SH-SY5Y (cell line): ENCODE measurements at regions not wholly inside any gene's neighbourhood (a gene's known extent, or its start where the extent isn't known, plus 50 kb on each side); places are given as distances from the start of the nearest gene placed in this dataset.

Source experiments
- GATA2 ChIP-seq: IDR thresholded peaks from 2 replicates; pipeline ENCODE4 v1.6.1; 2011; ENCODE audit warnings: mild to moderate bottlenecking, low read depth, low read length
- GATA3 ChIP-seq: IDR thresholded peaks from 2 replicates; pipeline ENCODE4 v1.6.1; 2011; ENCODE audit warnings: low read depth, mild to moderate bottlenecking, low read length, moderate library complexity

- TF ChIP-seq GATA2 (no peak), GATA3 (no peak)
Observed at GRCh38 chr13:110044551-110045111, 258.2 kb upstream of the IRS2 start.
